ENCODE measurements at regions not wholly inside any gene's neighbourhood (a gene's known extent, or its start where the extent isn't known, plus 50 kb on each side); places are given as distances from the start of the nearest gene placed in this dataset.

DNA sequence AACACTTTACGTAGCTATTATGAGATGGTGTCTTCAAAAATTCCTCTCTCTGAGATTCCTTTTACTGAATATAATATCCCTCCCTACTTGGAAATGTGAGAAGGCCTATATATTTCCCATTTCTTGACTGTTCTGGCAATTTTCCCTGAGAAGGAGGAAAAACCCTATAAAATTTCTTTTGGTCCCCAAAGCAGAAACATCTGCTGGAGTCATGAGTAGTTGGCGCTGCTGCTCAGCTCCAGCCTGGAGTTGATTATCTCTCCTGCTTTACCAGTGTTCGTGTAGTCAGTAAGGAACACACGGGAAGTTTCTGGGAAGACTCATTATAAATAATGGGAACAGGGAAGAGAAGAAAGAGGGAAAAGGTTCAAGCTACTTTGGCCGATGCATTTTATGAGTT is 680.1 kb downstream of the EPHA3 start:
- no peaks in the 10 kb centered on the region for H3K9me3 ChIP-seq
- TF ChIP-seq POLR2AphosphoS5 (IDR thresholded peaks at IDR 0.05) (no peak), POLR2A (IDR thresholded peaks at IDR 0.05) (no peak), EP300 (IDR thresholded peaks at IDR 0.05) (no peak)
- TF ChIP-seq, protein P1, sequence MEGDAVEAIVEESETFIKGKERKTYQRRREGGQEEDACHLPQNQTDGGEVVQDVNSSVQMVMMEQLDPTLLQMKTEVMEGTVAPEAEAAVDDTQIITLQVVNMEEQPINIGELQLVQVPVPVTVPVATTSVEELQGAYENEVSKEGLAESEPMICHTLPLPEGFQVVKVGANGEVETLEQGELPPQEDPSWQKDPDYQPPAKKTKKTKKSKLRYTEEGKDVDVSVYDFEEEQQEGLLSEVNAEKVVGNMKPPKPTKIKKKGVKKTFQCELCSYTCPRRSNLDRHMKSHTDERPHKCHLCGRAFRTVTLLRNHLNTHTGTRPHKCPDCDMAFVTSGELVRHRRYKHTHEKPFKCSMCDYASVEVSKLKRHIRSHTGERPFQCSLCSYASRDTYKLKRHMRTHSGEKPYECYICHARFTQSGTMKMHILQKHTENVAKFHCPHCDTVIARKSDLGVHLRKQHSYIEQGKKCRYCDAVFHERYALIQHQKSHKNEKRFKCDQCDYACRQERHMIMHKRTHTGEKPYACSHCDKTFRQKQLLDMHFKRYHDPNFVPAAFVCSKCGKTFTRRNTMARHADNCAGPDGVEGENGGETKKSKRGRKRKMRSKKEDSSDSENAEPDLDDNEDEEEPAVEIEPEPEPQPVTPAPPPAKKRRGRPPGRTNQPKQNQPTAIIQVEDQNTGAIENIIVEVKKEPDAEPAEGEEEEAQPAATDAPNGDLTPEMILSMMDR (IDR thresholded peaks at IDR 0.05): no peak
- 68 to 79% methylated on average over 2 to 4 of the region's 5 CpGs for WGBS, 2 donors (ENCODE audit: low coverage in 1 of 2)
- H3K27me3 ChIP-seq: no peaks in the 10 kb centered on the region
- ATAC-seq: no peak
- H3K27ac ChIP-seq: no peak overlapping the region
- H3K4me3 ChIP-seq: no peak overlapping the region
- H3K36me3 ChIP-seq: no peaks in the 10 kb centered on the region
- H3K4me1 ChIP-seq: no peaks in the 10 kb centered on the region

DNA sequence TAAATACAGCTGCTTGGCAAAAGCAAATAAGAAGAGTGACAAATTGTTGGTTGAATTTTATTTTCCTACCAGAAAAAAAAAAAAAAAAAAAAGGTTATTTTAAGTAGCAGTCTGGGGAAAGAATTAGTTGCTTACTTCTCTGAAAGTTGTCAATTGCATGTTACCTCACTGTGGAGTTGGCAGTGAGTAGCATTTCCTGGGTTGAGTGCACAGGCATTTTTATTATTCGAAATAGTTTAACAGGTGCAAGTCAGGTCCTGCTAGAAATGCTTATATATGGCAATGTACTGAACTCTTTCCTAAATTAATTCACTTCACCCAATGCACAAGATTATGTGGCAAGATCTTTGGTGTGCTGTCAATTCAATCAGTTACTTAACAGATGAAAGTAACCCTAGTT is 680.6 kb downstream of the EPHA3 start:
- Histone ChIP-seq H3K4me1 (no peaks in the 10 kb centered on the region), H3K27me3 (no peaks in the 10 kb centered on the region), H3K9me3 (no peaks in the 10 kb centered on the region), H3K36me3 (no peaks in the 10 kb centered on the region), H3K4me3 (no peak overlapping the region), H3K27ac (no peak overlapping the region)
- ATAC-seq: no peak
- TF ChIP-seq EP300 (IDR thresholded peaks at IDR 0.05) (no peak), POLR2A (IDR thresholded peaks at IDR 0.05) (no peak), POLR2AphosphoS5 (IDR thresholded peaks at IDR 0.05) (no peak)
- TF ChIP-seq, protein P1 (IDR thresholded peaks at IDR 0.05): no peak
- 79 to 100% methylated on average over 1 of the region's 1 CpG for WGBS, 2 donors (ENCODE audit: low coverage in 1 of 2)

DNA sequence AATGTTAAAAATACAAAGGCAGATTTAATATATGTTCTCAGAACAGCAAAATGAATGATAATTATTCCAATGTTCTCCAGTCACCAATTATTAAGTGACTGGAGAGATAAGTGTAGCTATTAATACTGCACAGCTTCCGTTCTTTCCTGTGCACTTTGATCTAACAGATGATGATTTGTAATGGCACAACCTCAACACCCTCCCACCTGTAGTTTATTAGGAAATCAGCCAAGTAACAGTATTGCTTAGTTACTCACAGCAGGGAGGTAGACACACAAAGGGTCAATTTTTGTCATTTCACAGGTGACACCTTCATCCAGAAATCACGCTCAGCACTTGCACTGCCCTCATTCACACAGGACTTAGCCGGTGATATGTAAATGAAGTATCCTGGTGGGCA is 688.1 kb downstream of the EPHA3 start:
- 85% methylated on average over 3 of the region's 3 CpGs for WGBS, 2 donors (ENCODE audit: low coverage in 1 of 2)
- Histone ChIP-seq H3K36me3 (no peaks in the 10 kb centered on the region), H3K9me3 (no peaks in the 10 kb centered on the region), H3K4me3 (no peak overlapping the region), H3K27me3 (no peaks in the 10 kb centered on the region), H3K4me1 (no peaks in the 10 kb centered on the region), H3K27ac (no peak overlapping the region)
- ATAC-seq: no peak
- TF ChIP-seq POLR2AphosphoS5 (IDR thresholded peaks at IDR 0.05) (no peak), EP300 (IDR thresholded peaks at IDR 0.05) (no peak), POLR2A (IDR thresholded peaks at IDR 0.05) (no peak)

DNA sequence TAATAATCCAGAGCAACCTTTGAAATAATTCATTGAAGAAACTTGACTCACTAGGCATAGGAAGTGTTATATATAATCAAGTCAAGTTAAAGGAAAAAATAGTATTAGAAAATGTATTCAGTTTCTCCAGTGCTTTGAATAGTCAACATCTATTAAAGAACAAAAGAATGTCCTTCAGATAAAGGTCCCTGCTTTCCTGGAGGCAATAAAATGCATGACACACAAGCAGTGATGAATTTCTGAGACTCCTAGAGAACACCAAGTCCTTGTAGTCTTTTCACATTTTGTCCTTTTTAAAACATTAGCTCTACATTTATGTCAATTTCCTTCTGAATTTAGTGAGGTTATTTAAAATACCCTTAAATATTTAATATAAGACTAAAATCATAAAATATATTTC is 695.5 kb downstream of the EPHA3 start:
- TF ChIP-seq POLR2AphosphoS5 (IDR thresholded peaks at IDR 0.05): no peak
- TF ChIP-seq, protein P1 (IDR thresholded peaks at IDR 0.05): no peak
- TF ChIP-seq POLR2A (IDR thresholded peaks at IDR 0.05): no peak
- TF ChIP-seq EP300 (IDR thresholded peaks at IDR 0.05): no peak
- H3K9me3 ChIP-seq: no peaks in the 10 kb centered on the region
- no peak for ATAC-seq

DNA sequence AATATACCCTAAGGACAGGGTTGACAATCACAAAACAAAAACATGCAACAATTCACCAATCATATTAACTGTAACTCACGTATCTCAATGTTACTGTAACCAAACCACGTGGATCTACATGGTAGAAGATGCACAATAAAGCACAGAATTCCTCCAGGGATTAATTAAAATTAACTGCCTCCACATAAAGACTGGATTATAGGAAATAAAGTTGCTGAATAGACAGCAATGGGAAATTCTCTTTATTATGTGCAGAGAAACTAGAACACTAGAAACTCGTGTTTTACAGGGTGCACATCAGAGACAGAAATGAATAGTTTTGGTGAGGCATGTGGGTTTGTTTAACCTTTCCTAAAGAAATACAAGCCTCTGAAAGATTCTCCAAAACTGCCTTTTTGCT is 696.3 kb downstream of the EPHA3 start:
- Histone ChIP-seq H3K27ac (no peak overlapping the region), H3K4me3 (no peak overlapping the region), H3K36me3 (no peaks in the 10 kb centered on the region), H3K4me1 (no peaks in the 10 kb centered on the region), H3K9me3 (no peaks in the 10 kb centered on the region), H3K27me3 (no peaks in the 10 kb centered on the region)
- TF ChIP-seq POLR2AphosphoS5 (IDR thresholded peaks at IDR 0.05) (no peak), EP300 (IDR thresholded peaks at IDR 0.05) (no peak), POLR2A (IDR thresholded peaks at IDR 0.05) (no peak)
- TF ChIP-seq, protein P1 (IDR thresholded peaks at IDR 0.05): no peak
- ATAC-seq: no peak
- 74 to 87% methylated on average over 3 of the region's 3 CpGs for WGBS, 2 donors (ENCODE audit: low coverage in 1 of 2)

More for the DNA sequence above, 695.5 kb downstream of the EPHA3 start:
- Histone ChIP-seq H3K27me3 (no peaks in the 10 kb centered on the region), H3K36me3 (no peaks in the 10 kb centered on the region), H3K4me1 (no peaks in the 10 kb centered on the region), H3K4me3 (no peak overlapping the region), H3K27ac (no peak overlapping the region)

Measured in gastroesophageal sphincter (tissue), 4 donors.